ENCODE measurements at regions not wholly inside any gene's neighbourhood (a gene's known extent, or its start where the extent isn't known, plus 50 kb on each side); places are given as distances from the start of the nearest gene placed in this dataset.
"Not testable (repeated sequence)": the region's sequence is repeated elsewhere in the genome, so short reads cannot be mapped to it uniquely, and the experiment has no call there.

DNA sequence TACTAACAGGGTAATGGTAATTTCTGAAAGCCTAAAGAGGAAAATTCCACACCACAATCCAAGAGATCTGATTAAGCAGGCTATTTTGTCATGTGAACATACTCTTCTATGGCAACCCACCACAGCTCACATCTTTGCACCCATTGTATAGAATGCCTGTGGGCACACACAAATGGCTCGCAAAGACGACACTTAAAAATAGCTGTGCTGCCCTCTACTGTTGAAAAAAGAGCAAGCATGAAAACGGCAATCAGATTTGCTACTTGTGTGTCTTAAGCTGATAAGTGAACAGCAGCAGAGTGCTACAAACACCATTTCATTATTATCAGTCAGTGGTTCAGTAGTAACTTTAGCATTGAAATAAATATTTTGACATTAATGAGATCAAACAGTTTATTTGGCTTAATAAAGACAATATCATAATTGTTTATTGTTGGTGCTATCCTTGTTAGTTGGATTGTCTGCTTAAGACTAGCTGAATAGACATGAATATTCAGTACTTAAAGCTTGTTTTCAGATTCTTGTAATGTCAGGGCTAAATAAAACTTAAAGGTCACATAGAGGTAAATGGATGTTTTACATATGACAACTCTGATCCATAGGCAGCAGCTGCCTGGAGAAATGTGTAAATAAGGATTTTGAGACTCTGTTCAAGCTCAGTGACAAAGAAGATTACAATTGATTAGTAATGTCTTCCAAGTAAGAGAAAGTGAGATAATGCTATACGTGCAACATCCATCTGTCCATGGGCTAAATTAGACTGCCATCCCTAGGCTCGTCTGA lies 199.1 kb downstream of the LRRN1 start:
- TF ChIP-seq, protein P1, sequence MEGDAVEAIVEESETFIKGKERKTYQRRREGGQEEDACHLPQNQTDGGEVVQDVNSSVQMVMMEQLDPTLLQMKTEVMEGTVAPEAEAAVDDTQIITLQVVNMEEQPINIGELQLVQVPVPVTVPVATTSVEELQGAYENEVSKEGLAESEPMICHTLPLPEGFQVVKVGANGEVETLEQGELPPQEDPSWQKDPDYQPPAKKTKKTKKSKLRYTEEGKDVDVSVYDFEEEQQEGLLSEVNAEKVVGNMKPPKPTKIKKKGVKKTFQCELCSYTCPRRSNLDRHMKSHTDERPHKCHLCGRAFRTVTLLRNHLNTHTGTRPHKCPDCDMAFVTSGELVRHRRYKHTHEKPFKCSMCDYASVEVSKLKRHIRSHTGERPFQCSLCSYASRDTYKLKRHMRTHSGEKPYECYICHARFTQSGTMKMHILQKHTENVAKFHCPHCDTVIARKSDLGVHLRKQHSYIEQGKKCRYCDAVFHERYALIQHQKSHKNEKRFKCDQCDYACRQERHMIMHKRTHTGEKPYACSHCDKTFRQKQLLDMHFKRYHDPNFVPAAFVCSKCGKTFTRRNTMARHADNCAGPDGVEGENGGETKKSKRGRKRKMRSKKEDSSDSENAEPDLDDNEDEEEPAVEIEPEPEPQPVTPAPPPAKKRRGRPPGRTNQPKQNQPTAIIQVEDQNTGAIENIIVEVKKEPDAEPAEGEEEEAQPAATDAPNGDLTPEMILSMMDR (IDR thresholded peaks at IDR 0.05) = peak; percentile 14 to 57 (median 46)
- no peaks in the 10 kb centered on the region for H3K36me3 ChIP-seq
- WGBS, 2 donors = 28% methylated on average over 5 of the region's 5 CpGs
- DNase-seq (no peak), ATAC-seq (no peak)
- intact Hi-C loops (cut with DNase I) = loop anchor here in 5 of 10 donors (5.0 kb wide), 1 partner anchor 796 kb away; no protein-coding TSS in a partner anchor
- H3K4me1 ChIP-seq = no peaks in the 10 kb centered on the region
- H3K4me3 ChIP-seq = no peak overlapping the region
- H3K27ac ChIP-seq = no peak overlapping the region
- no peaks in the 10 kb centered on the region for H3K27me3 ChIP-seq
- peaks cover 0 to 24% (median 3%) of the 10 kb centered on the region in 11 donors for H3K9me3 ChIP-seq

DNA sequence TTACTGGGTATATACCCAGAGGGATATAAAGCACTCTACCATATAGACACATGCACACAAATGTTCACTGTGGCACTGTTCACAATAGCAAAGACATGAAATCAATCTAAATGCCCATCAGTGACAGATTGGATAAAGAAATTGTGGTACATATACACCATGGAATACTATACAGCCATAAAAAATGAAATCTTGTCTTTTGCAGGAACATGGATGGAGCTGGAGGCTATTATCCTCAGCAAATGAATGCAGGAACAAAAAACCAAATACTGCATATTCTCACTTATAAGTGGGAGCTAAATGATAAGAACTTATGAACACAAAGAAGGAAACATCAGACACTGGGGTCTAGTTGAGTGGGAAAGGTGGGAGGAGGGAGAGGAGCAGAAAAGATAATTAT lies 200.1 kb downstream of the LRRN1 start:
- peaks cover 0 to 24% (median 3%) of the 10 kb centered on the region in 11 donors for H3K9me3 ChIP-seq
- ATAC-seq, H3K4me1 ChIP-seq, H3K27ac ChIP-seq, H3K4me3 ChIP-seq, DNase-seq, H3K36me3 ChIP-seq, H3K27me3 ChIP-seq: not testable (repeated sequence)
- intact Hi-C loops (cut with DNase I) = loop anchor here in 5 of 10 donors (5.0 kb wide), 1 partner anchor 797 kb away; no protein-coding TSS in a partner anchor

DNA sequence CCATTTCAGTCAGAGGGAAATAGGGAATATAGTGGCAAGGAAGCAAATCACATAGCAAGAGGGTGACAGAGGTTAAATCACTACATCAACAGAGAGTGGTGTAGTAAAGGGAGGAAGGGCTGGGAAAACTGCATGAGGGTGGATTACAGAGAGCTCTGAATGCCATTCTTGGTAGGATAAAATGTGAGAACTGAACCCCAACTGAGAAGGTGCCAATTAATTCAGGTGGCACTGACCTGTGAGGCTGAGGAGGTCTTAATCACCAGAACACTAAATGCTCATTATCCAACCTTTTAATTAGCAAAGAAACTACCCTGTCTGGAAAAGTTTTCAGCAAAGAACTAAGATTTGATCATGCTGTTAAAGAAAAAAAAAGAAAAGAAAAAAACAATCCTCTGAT lies 202.7 kb downstream of the LRRN1 start:
- no peak for ATAC-seq
- Histone ChIP-seq H3K9me3 (peaks cover 0 to 5% (median 0%) of the 10 kb centered on the region in 11 donors), H3K4me1 (no peaks in the 10 kb centered on the region), H3K4me3 (no peak overlapping the region), H3K36me3 (no peaks in the 10 kb centered on the region), H3K27me3 (no peaks in the 10 kb centered on the region), H3K27ac (no peak overlapping the region)
- intact Hi-C loops (cut with DNase I) = loop anchor here in 1 of 10 donors (5.0 kb wide), 1 partner anchor 800 kb away; no protein-coding TSS in a partner anchor
- no peak for DNase-seq
- TF ChIP-seq, protein P1 (IDR thresholded peaks at IDR 0.05) = no peak

DNA sequence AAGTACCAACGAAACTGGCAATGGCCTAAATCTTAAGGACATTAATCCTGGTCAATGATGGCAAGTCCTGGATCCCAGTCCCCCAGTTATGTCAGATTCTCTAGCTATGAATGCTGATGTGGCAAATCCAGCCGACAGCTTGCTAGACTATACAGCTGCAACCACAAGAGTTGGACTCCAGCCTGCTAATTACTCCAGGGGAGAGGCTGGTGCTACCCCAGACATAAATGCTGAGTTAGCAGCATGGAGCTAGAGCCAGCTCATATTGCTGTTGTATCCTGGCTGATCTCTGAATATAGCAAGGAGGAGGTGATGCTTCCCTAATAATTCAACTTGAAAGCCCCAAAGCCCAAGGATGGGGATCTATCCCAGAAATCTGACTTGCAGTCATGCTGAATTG lies 207.1 kb downstream of the LRRN1 start:
- ATAC-seq = no peak
- H3K27me3 ChIP-seq = no peaks in the 10 kb centered on the region
- no peak overlapping the region for H3K27ac ChIP-seq
- TF ChIP-seq, protein P1 (IDR thresholded peaks at IDR 0.05) = no peak
- H3K4me1 ChIP-seq = no peaks in the 10 kb centered on the region
- no peak for DNase-seq
- H3K4me3 ChIP-seq = no peak overlapping the region
- 74 to 75% methylated on average over 2 of the region's 2 CpGs for WGBS, 2 donors
- no peaks in the 10 kb centered on the region for H3K9me3 ChIP-seq
- intact Hi-C loops (cut with DNase I) = no loop called here
- H3K36me3 ChIP-seq = no peaks in the 10 kb centered on the region

DNA sequence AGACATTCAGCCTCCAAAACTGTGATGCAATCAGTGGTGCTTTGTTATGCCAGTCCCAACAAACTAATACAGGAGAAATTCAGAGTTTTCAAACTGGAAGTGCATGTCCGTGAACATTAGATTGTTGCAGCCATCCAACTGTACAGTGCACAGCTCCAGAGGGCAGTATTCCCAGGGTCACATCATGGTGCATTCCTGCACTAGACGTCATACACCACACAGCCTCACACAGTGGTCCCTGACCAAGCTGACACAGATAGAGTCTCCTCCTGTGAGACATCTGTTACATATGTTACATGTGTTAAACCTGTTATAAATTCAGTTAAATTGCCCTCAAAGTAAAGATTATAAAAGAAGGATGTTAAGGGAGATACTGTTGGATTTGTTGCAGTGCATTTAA lies 209.0 kb downstream of the LRRN1 start:
- Histone ChIP-seq H3K27ac (no peak overlapping the region), H3K9me3 (no peaks in the 10 kb centered on the region), H3K36me3 (no peaks in the 10 kb centered on the region), H3K4me3 (no peak overlapping the region), H3K4me1 (no peaks in the 10 kb centered on the region), H3K27me3 (no peaks in the 10 kb centered on the region)
- TF ChIP-seq, protein P1 (IDR thresholded peaks at IDR 0.05) = no peak
- 68 to 78% methylated on average over 2 of the region's 2 CpGs for WGBS, 2 donors
- intact Hi-C loops (cut with DNase I) = no loop called here
- DNase-seq (no peak), ATAC-seq (no peak)
